ENCODE measurements at regions not wholly inside any gene's neighbourhood (a gene's known extent, or its start where the extent isn't known, plus 50 kb on each side); places are given as distances from the start of the nearest gene placed in this dataset.
A peak's percentile ranks its signal among the peaks of the same experiment; 100 is the strongest.

- H3K36me3 ChIP-seq (ENCODE audit: insufficient read depth, insufficient read length, low read length), result no peaks in the 10 kb centered on the region
- H3K4me1 ChIP-seq (ENCODE audit: insufficient read depth, insufficient read length), result no peaks in the 10 kb centered on the region
- DNase-seq (ENCODE audit: low read depth, low spot score), result no peak
- no peak overlapping the region for H3K4me3 ChIP-seq (ENCODE audit: insufficient read length, low read depth)
- no peak for TF ChIP-seq ZNF274 (IDR thresholded peaks at IDR 0.05; ENCODE audit: low read depth, low read length)
- no peak for TF ChIP-seq YY1 (IDR thresholded peaks at IDR 0.05; ENCODE audit: insufficient read depth, insufficient read length)
- TF ChIP-seq SUZ12 (IDR thresholded peaks at IDR 0.05; ENCODE audit: extremely low read depth, insufficient read depth, insufficient read length), result no peak
- H3K9me3 ChIP-seq (ENCODE audit: insufficient read depth, low read length), result no peaks in the 10 kb centered on the region
- no peaks in the 10 kb centered on the region for H3K27me3 ChIP-seq (ENCODE audit: insufficient read depth, insufficient read length)
- no peak overlapping the region for H3K9ac ChIP-seq (ENCODE audit: insufficient read length, low read depth)
Measured at GRCh38 chr7:53806119-53806518, 736.1 kb upstream of the VSTM2A start.

GRCh38 chr7:53811555-53812079, 730.6 kb upstream of the VSTM2A start:
- Histone ChIP-seq H3K4me1 (ENCODE audit: insufficient read depth, insufficient read length) (no peaks in the 10 kb centered on the region), H3K27me3 (ENCODE audit: insufficient read depth, insufficient read length) (no peaks in the 10 kb centered on the region), H3K9me3 (ENCODE audit: insufficient read depth, low read length) (no peaks in the 10 kb centered on the region), H3K9ac (ENCODE audit: insufficient read length, low read depth) (no peak overlapping the region), H3K36me3 (ENCODE audit: insufficient read depth, insufficient read length, low read length) (no peaks in the 10 kb centered on the region), H3K4me3 (ENCODE audit: insufficient read length, low read depth) (no peak overlapping the region)
- TF ChIP-seq YY1 (IDR thresholded peaks at IDR 0.05; ENCODE audit: insufficient read depth, insufficient read length), result no peak
- no peak for TF ChIP-seq ZNF274 (IDR thresholded peaks at IDR 0.05; ENCODE audit: low read depth, low read length)
- no peak for TF ChIP-seq SUZ12 (IDR thresholded peaks at IDR 0.05; ENCODE audit: extremely low read depth, insufficient read depth, insufficient read length)
- no peak for DNase-seq (ENCODE audit: low read depth, low spot score)

GRCh38 chr7:53812135-53812534, 730.0 kb upstream of the VSTM2A start:
- DNase-seq (ENCODE audit: low read depth, low spot score), result no peak
- no peaks in the 10 kb centered on the region for H3K4me1 ChIP-seq (ENCODE audit: insufficient read depth, insufficient read length)
- H3K9ac ChIP-seq (ENCODE audit: insufficient read length, low read depth), result no peak overlapping the region
- H3K27me3 ChIP-seq (ENCODE audit: insufficient read depth, insufficient read length), result no peaks in the 10 kb centered on the region
- H3K9me3 ChIP-seq (ENCODE audit: insufficient read depth, low read length), result no peaks in the 10 kb centered on the region
- TF ChIP-seq ZNF274 (IDR thresholded peaks at IDR 0.05; ENCODE audit: low read depth, low read length) (no peak), SUZ12 (IDR thresholded peaks at IDR 0.05; ENCODE audit: extremely low read depth, insufficient read depth, insufficient read length) (no peak), YY1 (IDR thresholded peaks at IDR 0.05; ENCODE audit: insufficient read depth, insufficient read length) (no peak)
- H3K36me3 ChIP-seq (ENCODE audit: insufficient read depth, insufficient read length, low read length), result no peaks in the 10 kb centered on the region
- no peak overlapping the region for H3K4me3 ChIP-seq (ENCODE audit: insufficient read length, low read depth)

- no peaks in the 10 kb centered on the region for H3K36me3 ChIP-seq (ENCODE audit: insufficient read depth, insufficient read length, low read length)
- H3K9ac ChIP-seq (ENCODE audit: insufficient read length, low read depth), result no peak overlapping the region
- TF ChIP-seq YY1 (IDR thresholded peaks at IDR 0.05; ENCODE audit: insufficient read depth, insufficient read length) (no peak), ZNF274 (IDR thresholded peaks at IDR 0.05; ENCODE audit: low read depth, low read length) (no peak), SUZ12 (IDR thresholded peaks at IDR 0.05; ENCODE audit: extremely low read depth, insufficient read depth, insufficient read length) (no peak)
- peaks cover 25% of the 10 kb centered on the region; the same call in 1 of the 2 replicates for H3K9me3 ChIP-seq (ENCODE audit: insufficient read depth, low read length)
- no peak overlapping the region for H3K4me3 ChIP-seq (ENCODE audit: insufficient read length, low read depth)
- no peaks in the 10 kb centered on the region for H3K4me1 ChIP-seq (ENCODE audit: insufficient read depth, insufficient read length)
- peak; percentile 20 for DNase-seq (ENCODE audit: low read depth, low spot score)
- H3K27me3 ChIP-seq (ENCODE audit: insufficient read depth, insufficient read length), result no peaks in the 10 kb centered on the region
Measured at GRCh38 chr7:53835301-53835700, 706.9 kb upstream of the VSTM2A start.

- Histone ChIP-seq H3K4me3 (ENCODE audit: insufficient read length, low read depth) (no peak overlapping the region), H3K9ac (ENCODE audit: insufficient read length, low read depth) (no peak overlapping the region), H3K27me3 (ENCODE audit: insufficient read depth, insufficient read length) (no peaks in the 10 kb centered on the region), H3K9me3 (ENCODE audit: insufficient read depth, low read length) (no peaks in the 10 kb centered on the region), H3K36me3 (ENCODE audit: insufficient read depth, insufficient read length, low read length) (no peaks in the 10 kb centered on the region), H3K4me1 (ENCODE audit: insufficient read depth, insufficient read length) (no peaks in the 10 kb centered on the region)
- DNase-seq (ENCODE audit: low read depth, low spot score), result no peak
- TF ChIP-seq ZNF274 (IDR thresholded peaks at IDR 0.05; ENCODE audit: low read depth, low read length), result no peak
Measured at GRCh38 chr7:53877688-53878087, 664.5 kb upstream of the VSTM2A start.

- TF ChIP-seq YY1 (IDR thresholded peaks at IDR 0.05; ENCODE audit: insufficient read depth, insufficient read length) (no peak), SUZ12 (IDR thresholded peaks at IDR 0.05; ENCODE audit: extremely low read depth, insufficient read depth, insufficient read length) (no peak), ZNF274 (IDR thresholded peaks at IDR 0.05; ENCODE audit: low read depth, low read length) (no peak)
- Histone ChIP-seq H3K9me3 (ENCODE audit: insufficient read depth, low read length) (peaks cover 22% of the 10 kb centered on the region; the same call in 1 of the 2 replicates), H3K36me3 (ENCODE audit: insufficient read depth, insufficient read length, low read length) (no peaks in the 10 kb centered on the region), H3K27me3 (ENCODE audit: insufficient read depth, insufficient read length) (no peaks in the 10 kb centered on the region), H3K4me1 (ENCODE audit: insufficient read depth, insufficient read length) (no peaks in the 10 kb centered on the region), H3K9ac (ENCODE audit: insufficient read length, low read depth) (no peak overlapping the region), H3K4me3 (ENCODE audit: insufficient read length, low read depth) (no peak overlapping the region)
- DNase-seq (ENCODE audit: low read depth, low spot score), result no peak
Measured at GRCh38 chr7:53900856-53901528, 641.2 kb upstream of the VSTM2A start.

- Histone ChIP-seq H3K4me3 (ENCODE audit: insufficient read length, low read depth) (no peak overlapping the region), H3K36me3 (ENCODE audit: insufficient read depth, insufficient read length, low read length) (no peaks in the 10 kb centered on the region), H3K9me3 (ENCODE audit: insufficient read depth, low read length) (peaks cover 22% of the 10 kb centered on the region; the same call in 1 of the 2 replicates), H3K27me3 (ENCODE audit: insufficient read depth, insufficient read length) (no peaks in the 10 kb centered on the region), H3K9ac (ENCODE audit: insufficient read length, low read depth) (no peak overlapping the region), H3K4me1 (ENCODE audit: insufficient read depth, insufficient read length) (no peaks in the 10 kb centered on the region)
- peak; percentile 39 for DNase-seq (ENCODE audit: low read depth, low spot score)
- TF ChIP-seq ZNF274 (IDR thresholded peaks at IDR 0.05; ENCODE audit: low read depth, low read length), result no peak
- no peak for TF ChIP-seq SUZ12 (IDR thresholded peaks at IDR 0.05; ENCODE audit: extremely low read depth, insufficient read depth, insufficient read length)
- TF ChIP-seq YY1 (IDR thresholded peaks at IDR 0.05; ENCODE audit: insufficient read depth, insufficient read length), result no peak
Measured at GRCh38 chr7:53904355-53904754, 637.8 kb upstream of the VSTM2A start.

Measured in NT2/D1 (cell line).